ENCODE measurements at regions not wholly inside any gene's neighbourhood (a gene's known extent, or its start where the extent isn't known, plus 50 kb on each side); places are given as distances from the start of the nearest gene placed in this dataset.

DNA sequence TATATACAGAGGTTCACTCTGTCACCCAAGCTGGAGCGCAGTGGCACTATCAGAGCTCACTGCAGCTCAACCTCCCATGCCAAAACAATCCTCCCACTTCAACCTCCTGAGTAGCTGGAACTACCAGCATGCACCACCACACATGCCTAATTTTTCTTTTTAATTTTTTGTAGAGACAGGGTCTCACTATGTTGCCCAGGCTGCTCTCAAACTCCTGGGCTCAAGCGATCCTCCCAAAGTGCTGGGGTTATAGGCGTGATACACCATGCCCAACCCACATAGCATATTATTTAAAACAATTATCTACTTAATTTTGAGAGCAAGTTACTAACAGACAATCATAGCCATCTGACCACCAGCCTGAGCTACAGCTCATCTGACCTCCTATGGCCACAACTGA lies 459.9 kb upstream of the JARID2 start:
- no peak overlapping the region for H4K91ac ChIP-seq (ENCODE audit: low read length)
- no peak for DNase-seq
- H3K36me3 ChIP-seq (ENCODE audit: control insufficient read depth in 1 of 2, insufficient read depth in 2 of 2, low read depth in 1 of 2, low read length in 2 of 2) = no peaks in the 10 kb centered on the region
- no peak overlapping the region for H2BK120ac ChIP-seq (ENCODE audit: low read depth, low read length)
- no peak overlapping the region for H3K4ac ChIP-seq (ENCODE audit: low read depth in 1 of 2, low read length in 2 of 2)
- H3K9ac ChIP-seq (ENCODE audit: low read length) = no peak overlapping the region
- no peaks in the 10 kb centered on the region for H3K9me3 ChIP-seq (ENCODE audit: control insufficient read depth, low read length)
- no peak overlapping the region for H2AK5ac ChIP-seq (ENCODE audit: low read length, severe bottlenecking)
- H2BK5ac ChIP-seq (ENCODE audit: low read depth, low read length, poor library complexity, severe bottlenecking) = no peak overlapping the region
- no peak overlapping the region for H2BK15ac ChIP-seq (ENCODE audit: low read depth, poor library complexity, severe bottlenecking)
- H2BK12ac ChIP-seq (ENCODE audit: low read length in 2 of 2) = no peak overlapping the region
- H3K27ac ChIP-seq (ENCODE audit: low read length, poor library complexity, severe bottlenecking) = no peak overlapping the region
- H2AFZ ChIP-seq (ENCODE audit: low read depth, low read length) = no peak overlapping the region
- 98% methylated on average over 3 of the region's 3 CpGs for WGBS
- H3K4me2 ChIP-seq (ENCODE audit: low read length, poor library complexity, severe bottlenecking) = no peak overlapping the region
- no peak overlapping the region for H3K4me3 ChIP-seq (ENCODE audit: insufficient read depth in 1 of 2, low read depth in 1 of 2, low read length in 2 of 2)
- no peaks in the 10 kb centered on the region for H3K79me1 ChIP-seq (replicated peaks; ENCODE audit: low read length, poor library complexity, severe bottlenecking)
- no peak overlapping the region for H3K18ac ChIP-seq (ENCODE audit: low read depth in 1 of 2, low read length in 2 of 2)
- no peaks in the 10 kb centered on the region for H3K27me3 ChIP-seq (ENCODE audit: control insufficient read depth in 1 of 2, insufficient read depth in 1 of 2, low read length in 2 of 2)
- no peak overlapping the region for H4K8ac ChIP-seq (ENCODE audit: low read length)
- peaks cover 2% of the 10 kb centered on the region for H3K4me1 ChIP-seq (ENCODE audit: control insufficient read depth, insufficient read depth, low read depth, low read length)
- H3K23ac ChIP-seq (ENCODE audit: low read length in 2 of 2) = no peak overlapping the region
- no peak overlapping the region for H3K14ac ChIP-seq (ENCODE audit: low read length in 2 of 2)

- no peak for DNase-seq
- Histone ChIP-seq H2AK5ac (ENCODE audit: low read length, severe bottlenecking) (no peak overlapping the region), H3K27me3 (ENCODE audit: control insufficient read depth in 1 of 2, insufficient read depth in 1 of 2, low read length in 2 of 2) (no peaks in the 10 kb centered on the region), H2BK120ac (ENCODE audit: low read depth, low read length) (no peak overlapping the region), H4K8ac (ENCODE audit: low read length) (no peak overlapping the region), H3K27ac (ENCODE audit: low read length, poor library complexity, severe bottlenecking) (no peak overlapping the region), H3K4ac (ENCODE audit: low read depth in 1 of 2, low read length in 2 of 2) (no peak overlapping the region), H2BK12ac (ENCODE audit: low read length in 2 of 2) (no peak overlapping the region), H3K4me1 (ENCODE audit: control insufficient read depth, insufficient read depth, low read depth, low read length) (peaks cover 2% of the 10 kb centered on the region), H3K14ac (ENCODE audit: low read length in 2 of 2) (no peak overlapping the region), H3K9me3 (ENCODE audit: control insufficient read depth, low read length) (no peaks in the 10 kb centered on the region), H3K18ac (ENCODE audit: low read depth in 1 of 2, low read length in 2 of 2) (no peak overlapping the region), H3K36me3 (ENCODE audit: control insufficient read depth in 1 of 2, insufficient read depth in 2 of 2, low read depth in 1 of 2, low read length in 2 of 2) (no peaks in the 10 kb centered on the region), H3K23ac (ENCODE audit: low read length in 2 of 2) (no peak overlapping the region), H3K4me3 (ENCODE audit: insufficient read depth in 1 of 2, low read depth in 1 of 2, low read length in 2 of 2) (no peak overlapping the region), H2AFZ (ENCODE audit: low read depth, low read length) (no peak overlapping the region), H2BK5ac (ENCODE audit: low read depth, low read length, poor library complexity, severe bottlenecking) (no peak overlapping the region), H4K91ac (ENCODE audit: low read length) (no peak overlapping the region), H3K79me1 (replicated peaks; ENCODE audit: low read length, poor library complexity, severe bottlenecking) (no peaks in the 10 kb centered on the region), H3K9ac (ENCODE audit: low read length) (no peak overlapping the region), H2BK15ac (ENCODE audit: low read depth, poor library complexity, severe bottlenecking) (no peak overlapping the region), H3K4me2 (ENCODE audit: low read length, poor library complexity, severe bottlenecking) (no peak overlapping the region)
- 91% methylated on average over 3 of the region's 3 CpGs for WGBS
Measured at GRCh38 chr6:14786455-14786854, 459.4 kb upstream of the JARID2 start.

DNA sequence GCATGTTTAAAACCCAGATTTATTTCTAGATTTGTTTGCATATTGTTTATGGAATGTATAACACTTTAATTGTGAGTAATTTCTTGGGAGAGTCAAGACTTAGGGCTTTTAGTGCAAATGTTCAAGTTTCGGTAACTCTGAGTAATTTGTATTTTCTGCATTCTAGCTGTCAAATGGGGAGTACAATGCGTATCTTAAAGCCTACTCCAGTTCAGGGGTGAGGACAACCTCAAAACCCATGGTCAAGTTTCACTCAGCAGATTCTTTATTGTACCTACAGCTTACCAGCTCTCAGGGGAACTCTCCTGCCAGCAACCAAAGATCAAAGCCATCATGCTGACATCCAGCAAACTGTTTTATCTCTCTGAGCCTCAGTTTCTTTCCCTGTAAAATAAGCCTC lies 458.6 kb upstream of the JARID2 start:
- Histone ChIP-seq H2BK120ac (ENCODE audit: low read depth, low read length) (no peak overlapping the region), H2BK12ac (ENCODE audit: low read length in 2 of 2) (no peak overlapping the region), H4K91ac (ENCODE audit: low read length) (no peak overlapping the region), H4K8ac (ENCODE audit: low read length) (no peak overlapping the region), H3K27me3 (ENCODE audit: control insufficient read depth in 1 of 2, insufficient read depth in 1 of 2, low read length in 2 of 2) (no peaks in the 10 kb centered on the region), H3K36me3 (ENCODE audit: control insufficient read depth in 1 of 2, insufficient read depth in 2 of 2, low read depth in 1 of 2, low read length in 2 of 2) (no peaks in the 10 kb centered on the region), H3K18ac (ENCODE audit: low read depth in 1 of 2, low read length in 2 of 2) (no peak overlapping the region), H2BK15ac (ENCODE audit: low read depth, poor library complexity, severe bottlenecking) (no peak overlapping the region), H2BK5ac (ENCODE audit: low read depth, low read length, poor library complexity, severe bottlenecking) (no peak overlapping the region), H3K4ac (ENCODE audit: low read depth in 1 of 2, low read length in 2 of 2) (no peak overlapping the region), H2AK5ac (ENCODE audit: low read length, severe bottlenecking) (no peak overlapping the region), H3K79me1 (replicated peaks; ENCODE audit: low read length, poor library complexity, severe bottlenecking) (no peaks in the 10 kb centered on the region), H3K4me1 (ENCODE audit: control insufficient read depth, insufficient read depth, low read depth, low read length) (peaks cover 2% of the 10 kb centered on the region), H3K27ac (ENCODE audit: low read length, poor library complexity, severe bottlenecking) (no peak overlapping the region), H3K4me3 (ENCODE audit: insufficient read depth in 1 of 2, low read depth in 1 of 2, low read length in 2 of 2) (no peak overlapping the region), H2AFZ (ENCODE audit: low read depth, low read length) (no peak overlapping the region), H3K14ac (ENCODE audit: low read length in 2 of 2) (no peak overlapping the region), H3K4me2 (ENCODE audit: low read length, poor library complexity, severe bottlenecking) (no peak overlapping the region), H3K9ac (ENCODE audit: low read length) (no peak overlapping the region), H3K9me3 (ENCODE audit: control insufficient read depth, low read length) (no peaks in the 10 kb centered on the region), H3K23ac (ENCODE audit: low read length in 2 of 2) (no peak overlapping the region)
- DNase-seq = no peak
- 91% methylated on average over 2 of the region's 2 CpGs for WGBS

- no peak overlapping the region for H3K23ac ChIP-seq (ENCODE audit: low read length in 2 of 2)
- H3K27me3 ChIP-seq (ENCODE audit: control insufficient read depth in 1 of 2, insufficient read depth in 1 of 2, low read length in 2 of 2) = no peaks in the 10 kb centered on the region
- DNase-seq = no peak
- no peak overlapping the region for H3K9ac ChIP-seq (ENCODE audit: low read length)
- no peak overlapping the region for H3K14ac ChIP-seq (ENCODE audit: low read length in 2 of 2)
- H3K9me3 ChIP-seq (ENCODE audit: control insufficient read depth, low read length) = no peaks in the 10 kb centered on the region
- H2BK5ac ChIP-seq (ENCODE audit: low read depth, low read length, poor library complexity, severe bottlenecking) = no peak overlapping the region
- no peak overlapping the region for H2BK12ac ChIP-seq (ENCODE audit: low read length in 2 of 2)
- no peak overlapping the region for H3K18ac ChIP-seq (ENCODE audit: low read depth in 1 of 2, low read length in 2 of 2)
- no peak overlapping the region for H3K27ac ChIP-seq (ENCODE audit: low read length, poor library complexity, severe bottlenecking)
- no peaks in the 10 kb centered on the region for H3K79me1 ChIP-seq (replicated peaks; ENCODE audit: low read length, poor library complexity, severe bottlenecking)
- no peak overlapping the region for H3K4ac ChIP-seq (ENCODE audit: low read depth in 1 of 2, low read length in 2 of 2)
- no peak overlapping the region for H2AFZ ChIP-seq (ENCODE audit: low read depth, low read length)
- 98% methylated on average over 2 of the region's 2 CpGs for WGBS
- no peak overlapping the region for H2BK15ac ChIP-seq (ENCODE audit: low read depth, poor library complexity, severe bottlenecking)
- no peak overlapping the region for H3K4me3 ChIP-seq (ENCODE audit: insufficient read depth in 1 of 2, low read depth in 1 of 2, low read length in 2 of 2)
- H2BK120ac ChIP-seq (ENCODE audit: low read depth, low read length) = no peak overlapping the region
- H4K91ac ChIP-seq (ENCODE audit: low read length) = no peak overlapping the region
- no peak overlapping the region for H3K4me2 ChIP-seq (ENCODE audit: low read length, poor library complexity, severe bottlenecking)
- no peak overlapping the region for H4K8ac ChIP-seq (ENCODE audit: low read length)
- H2AK5ac ChIP-seq (ENCODE audit: low read length, severe bottlenecking) = no peak overlapping the region
- H3K4me1 ChIP-seq (ENCODE audit: control insufficient read depth, insufficient read depth, low read depth, low read length) = peaks cover 2% of the 10 kb centered on the region
- no peaks in the 10 kb centered on the region for H3K36me3 ChIP-seq (ENCODE audit: control insufficient read depth in 1 of 2, insufficient read depth in 2 of 2, low read depth in 1 of 2, low read length in 2 of 2)
Measured at GRCh38 chr6:14787677-14788076, 458.2 kb upstream of the JARID2 start.

Data from mesenchymal stem cell (in vitro differentiated cells and primary cell).